Type B pancreatic cell (in vitro differentiated cells): ENCODE measurements at regions not wholly inside any gene's neighbourhood (a gene's known extent, or its start where the extent isn't known, plus 50 kb on each side); places are given as distances from the start of the nearest gene placed in this dataset.

Experiments used
- DNase-seq: peaks from one replicate; pipeline ENCODE4 v3.0.0; 2021; ENCODE audit warnings: mixed read lengths; ENCODE audit not compliant: unreplicated experiment; ENCODE audit errors: extremely low spot score
- H3K27ac Mint-ChIP-seq: 2 replicates; pipeline ENCODE4 v1.8.0; 2021; ENCODE audit warnings: mild to moderate bottlenecking, mixed read lengths
- H3K27me3 Mint-ChIP-seq: 2 replicates; pipeline ENCODE4 v1.8.0; 2021; ENCODE audit warnings: mixed read lengths
- H3K36me3 Mint-ChIP-seq: 2 replicates; pipeline ENCODE4 v1.8.0; 2021; ENCODE audit warnings: mixed read lengths
- H3K4me1 Mint-ChIP-seq: one replicate; pipeline ENCODE4 v1.8.0; 2021; ENCODE audit warnings: mixed read lengths; ENCODE audit not compliant: unreplicated experiment
- H3K4me3 Mint-ChIP-seq: 2 replicates; pipeline ENCODE4 v1.8.0; 2021; ENCODE audit warnings: mild to moderate bottlenecking, mixed read lengths
- H3K9me3 Mint-ChIP-seq: 2 replicates; pipeline ENCODE4 v1.8.0; 2021; ENCODE audit warnings: mixed read lengths
- CTCF ChIP-seq: fragments of 200-600 bp; sonication (generic); conservative IDR thresholded peaks from 2 replicates; pipeline ENCODE4 v1.5.0; 2021; ENCODE audit warnings: antibody characterized with exemption, mild to moderate bottlenecking

- Mint-ChIP-seq H3K4me3 (no peak overlapping the region), H3K9me3 (peaks cover 4% of the 10 kb centered on the region), H3K4me1 (peaks cover 20% of the 10 kb centered on the region), H3K27ac (no peak overlapping the region), H3K27me3 (peaks cover 3% of the 10 kb centered on the region), H3K36me3 (peaks cover 4% of the 10 kb centered on the region)
- no peak for TF ChIP-seq CTCF
- no peak for DNase-seq
These were observed 161.0 kb upstream of the DKK2 start for GRCh38 chr4:107197121-107197520.

GRCh38 chr4:107196312-107196711 lies 160.2 kb upstream of the DKK2 start:
- Mint-ChIP-seq H3K27me3 (peaks cover 3% of the 10 kb centered on the region), H3K4me1 (peaks cover 20% of the 10 kb centered on the region), H3K27ac (peak overlapping the region; percentile 7), H3K4me3 (no peak overlapping the region), H3K36me3 (peaks cover 4% of the 10 kb centered on the region), H3K9me3 (peaks cover 4% of the 10 kb centered on the region)
- DNase-seq: no peak
- no peak for TF ChIP-seq CTCF

- H3K27ac Mint-ChIP-seq: no peak overlapping the region
- H3K27me3 Mint-ChIP-seq: no peaks in the 10 kb centered on the region
- DNase-seq: no peak
- peak overlapping the region; percentile 9 for H3K4me3 Mint-ChIP-seq
- TF ChIP-seq CTCF: no peak
- H3K4me1 Mint-ChIP-seq: peaks cover 20% of the 10 kb centered on the region
- H3K9me3 Mint-ChIP-seq: no peaks in the 10 kb centered on the region
- H3K36me3 Mint-ChIP-seq: no peaks in the 10 kb centered on the region
These were observed 157.9 kb upstream of the DKK2 start for GRCh38 chr4:107194005-107194404.

GRCh38 chr4:107192601-107193000 lies 156.5 kb upstream of the DKK2 start:
- no peaks in the 10 kb centered on the region for H3K9me3 Mint-ChIP-seq
- no peaks in the 10 kb centered on the region for H3K27me3 Mint-ChIP-seq
- no peak overlapping the region for H3K4me3 Mint-ChIP-seq
- H3K36me3 Mint-ChIP-seq: no peaks in the 10 kb centered on the region
- H3K4me1 Mint-ChIP-seq: peaks cover 20% of the 10 kb centered on the region
- no peak for TF ChIP-seq CTCF
- DNase-seq: no peak
- no peak overlapping the region for H3K27ac Mint-ChIP-seq

- H3K4me3 Mint-ChIP-seq: no peak overlapping the region
- no peak for TF ChIP-seq CTCF
- H3K27ac Mint-ChIP-seq: no peak overlapping the region
- no peak for DNase-seq
- no peaks in the 10 kb centered on the region for H3K9me3 Mint-ChIP-seq
- no peaks in the 10 kb centered on the region for H3K27me3 Mint-ChIP-seq
- no peaks in the 10 kb centered on the region for H3K4me1 Mint-ChIP-seq
- H3K36me3 Mint-ChIP-seq: no peaks in the 10 kb centered on the region
These were observed 151.0 kb upstream of the DKK2 start for GRCh38 chr4:107187091-107187490.

GRCh38 chr4:107183155-107183774 lies 147.2 kb upstream of the DKK2 start:
- H3K4me3 Mint-ChIP-seq: no peak overlapping the region
- TF ChIP-seq CTCF: peak; percentile 90
- no peak overlapping the region for H3K27ac Mint-ChIP-seq
- no peaks in the 10 kb centered on the region for H3K9me3 Mint-ChIP-seq
- no peaks in the 10 kb centered on the region for H3K27me3 Mint-ChIP-seq
- H3K36me3 Mint-ChIP-seq: no peaks in the 10 kb centered on the region
- DNase-seq: no peak
- no peaks in the 10 kb centered on the region for H3K4me1 Mint-ChIP-seq
